Putamen (tissue), 1 donor: ENCODE measurements at regions not wholly inside any gene's neighbourhood (a gene's known extent, or its start where the extent isn't known, plus 50 kb on each side); places are given as distances from the start of the nearest gene placed in this dataset.
"Not testable (repeated sequence)": the region's sequence is repeated elsewhere in the genome, so short reads cannot be mapped to it uniquely, and the experiment has no call there.

Source experiments
- DNase-seq: peaks from one replicate; pipeline ENCODE4 v3.0.0-alpha.2; 2016; ENCODE audit warnings: low spot score

GRCh38 chr3:102906818-102907217 is 472.0 kb downstream of the ZPLD1 start:
- DNase-seq, result no peak

GRCh38 chr3:102909904-102910303 is 475.1 kb downstream of the ZPLD1 start:
- DNase-seq, result no peak

GRCh38 chr3:102916532-102916931 is 481.7 kb downstream of the ZPLD1 start:
- DNase-seq, result no peak

GRCh38 chr3:102926618-102927017 is 491.8 kb downstream of the ZPLD1 start:
- no peak for DNase-seq

GRCh38 chr3:102933377-102933776 is 498.6 kb downstream of the ZPLD1 start:
- DNase-seq, result no peak

- DNase-seq, result no peak
Observed at GRCh38 chr3:102936511-102937045, 501.8 kb downstream of the ZPLD1 start.

- DNase-seq, result no peak
Observed at GRCh38 chr3:102941786-102942185, 507.0 kb downstream of the ZPLD1 start.

- not testable (repeated sequence) for DNase-seq
Observed at GRCh38 chr3:102946445-102946844, 511.6 kb downstream of the ZPLD1 start.

- DNase-seq, result no peak
Observed at GRCh38 chr3:102972350-102972749, 537.5 kb downstream of the ZPLD1 start.

GRCh38 chr3:102974333-102974732 is 539.5 kb downstream of the ZPLD1 start:
- DNase-seq, result no peak

GRCh38 chr3:102979191-102979590 is 544.4 kb downstream of the ZPLD1 start:
- no peak for DNase-seq

- peak; percentile 1 for DNase-seq
Observed at GRCh38 chr3:102979682-102980354, 545.0 kb downstream of the ZPLD1 start.

GRCh38 chr3:102980355-102980696 is 545.5 kb downstream of the ZPLD1 start:
- no peak for DNase-seq

GRCh38 chr3:103002425-103003176 is 567.8 kb downstream of the ZPLD1 start:
- peak; percentile 29 for DNase-seq

GRCh38 chr3:103006526-103007183 is 571.8 kb downstream of the ZPLD1 start:
- DNase-seq, result no peak

- DNase-seq, result no peak
Observed at GRCh38 chr3:103009609-103010008, 574.8 kb downstream of the ZPLD1 start.

GRCh38 chr3:103025880-103026279 is 591.1 kb downstream of the ZPLD1 start:
- DNase-seq, result no peak

- no peak for DNase-seq
Observed at GRCh38 chr3:103033841-103034240, 599.0 kb downstream of the ZPLD1 start.

GRCh38 chr3:103047640-103048039 is 612.8 kb downstream of the ZPLD1 start:
- DNase-seq, result no peak

GRCh38 chr3:103048068-103048722 is 613.4 kb downstream of the ZPLD1 start:
- no peak for DNase-seq

- DNase-seq, result peak; percentile 12
Observed at GRCh38 chr3:103052236-103052830, 617.5 kb downstream of the ZPLD1 start.

- DNase-seq, result no peak
Observed at GRCh38 chr3:103055021-103055520, 620.3 kb downstream of the ZPLD1 start.
